ENCODE measurements at regions not wholly inside any gene's neighbourhood (a gene's known extent, or its start where the extent isn't known, plus 50 kb on each side); places are given as distances from the start of the nearest gene placed in this dataset.

DNA sequence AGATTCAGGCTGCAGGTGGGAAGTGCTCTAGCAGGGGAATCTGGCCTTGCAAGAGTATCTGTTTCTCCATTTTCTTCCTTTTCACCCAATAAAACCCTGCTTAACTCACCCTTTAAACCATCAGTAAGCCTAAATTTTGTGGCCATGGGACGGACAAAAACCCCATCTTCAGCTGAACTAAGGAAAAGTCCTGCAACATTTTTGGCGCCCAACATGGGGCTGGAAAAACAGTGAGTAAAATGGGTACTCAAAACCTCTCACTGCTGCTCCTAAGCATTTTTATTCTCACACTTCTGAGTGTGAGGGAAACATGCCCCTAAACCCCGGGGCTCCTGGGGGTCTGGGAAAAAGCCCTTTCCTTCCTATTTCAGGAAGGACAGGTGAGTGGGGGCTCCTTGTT, 414.3 kb downstream of the ZNF804A start:
- TF ChIP-seq POLR2A (IDR thresholded peaks at IDR 0.05; ENCODE audit: low read depth, low read length) (no peak), POLR2AphosphoS5 (IDR thresholded peaks at IDR 0.05; ENCODE audit: insufficient read depth, low read depth, low read length) (no peak), EZH2 (IDR thresholded peaks at IDR 0.05; ENCODE audit: borderline replicate concordance, low read depth, low read length, severe bottlenecking) (no peak)
- TF ChIP-seq, protein P1, sequence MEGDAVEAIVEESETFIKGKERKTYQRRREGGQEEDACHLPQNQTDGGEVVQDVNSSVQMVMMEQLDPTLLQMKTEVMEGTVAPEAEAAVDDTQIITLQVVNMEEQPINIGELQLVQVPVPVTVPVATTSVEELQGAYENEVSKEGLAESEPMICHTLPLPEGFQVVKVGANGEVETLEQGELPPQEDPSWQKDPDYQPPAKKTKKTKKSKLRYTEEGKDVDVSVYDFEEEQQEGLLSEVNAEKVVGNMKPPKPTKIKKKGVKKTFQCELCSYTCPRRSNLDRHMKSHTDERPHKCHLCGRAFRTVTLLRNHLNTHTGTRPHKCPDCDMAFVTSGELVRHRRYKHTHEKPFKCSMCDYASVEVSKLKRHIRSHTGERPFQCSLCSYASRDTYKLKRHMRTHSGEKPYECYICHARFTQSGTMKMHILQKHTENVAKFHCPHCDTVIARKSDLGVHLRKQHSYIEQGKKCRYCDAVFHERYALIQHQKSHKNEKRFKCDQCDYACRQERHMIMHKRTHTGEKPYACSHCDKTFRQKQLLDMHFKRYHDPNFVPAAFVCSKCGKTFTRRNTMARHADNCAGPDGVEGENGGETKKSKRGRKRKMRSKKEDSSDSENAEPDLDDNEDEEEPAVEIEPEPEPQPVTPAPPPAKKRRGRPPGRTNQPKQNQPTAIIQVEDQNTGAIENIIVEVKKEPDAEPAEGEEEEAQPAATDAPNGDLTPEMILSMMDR (IDR thresholded peaks at IDR 0.05; ENCODE audit: extremely low read depth in 1 of 2, insufficient read depth in 1 of 2, low read depth in 1 of 2, low read length in 2 of 2) = no peak

Data from endothelial cell of umbilical vein (primary cell).